ENCODE measurements at regions not wholly inside any gene's neighbourhood (a gene's known extent, or its start where the extent isn't known, plus 50 kb on each side); places are given as distances from the start of the nearest gene placed in this dataset.

DNA sequence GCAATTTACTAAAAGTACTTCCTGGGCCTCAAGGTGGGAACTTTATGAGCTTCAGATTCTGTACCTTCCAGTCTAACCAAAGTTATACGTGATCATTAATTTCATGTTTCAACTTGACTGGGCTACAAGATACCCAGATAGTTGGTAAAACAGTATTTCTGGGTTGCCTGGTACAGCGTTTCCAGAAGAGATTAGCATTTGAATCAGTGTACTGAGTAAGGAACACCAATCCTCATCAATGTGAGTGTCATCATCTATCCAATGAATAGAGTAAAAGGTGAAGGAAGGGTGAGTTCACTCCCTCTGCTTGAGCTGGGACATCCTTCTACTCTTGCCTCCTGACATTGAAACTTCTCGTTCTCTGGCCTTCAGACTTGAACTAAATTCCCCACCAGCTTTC is 274.5 kb upstream of the ID2 start:
- no peak for DNase-seq

GRCh38 chr2:8408560-8409460 is 273.0 kb upstream of the ID2 start:
- peak; percentile 59 for DNase-seq

DNA sequence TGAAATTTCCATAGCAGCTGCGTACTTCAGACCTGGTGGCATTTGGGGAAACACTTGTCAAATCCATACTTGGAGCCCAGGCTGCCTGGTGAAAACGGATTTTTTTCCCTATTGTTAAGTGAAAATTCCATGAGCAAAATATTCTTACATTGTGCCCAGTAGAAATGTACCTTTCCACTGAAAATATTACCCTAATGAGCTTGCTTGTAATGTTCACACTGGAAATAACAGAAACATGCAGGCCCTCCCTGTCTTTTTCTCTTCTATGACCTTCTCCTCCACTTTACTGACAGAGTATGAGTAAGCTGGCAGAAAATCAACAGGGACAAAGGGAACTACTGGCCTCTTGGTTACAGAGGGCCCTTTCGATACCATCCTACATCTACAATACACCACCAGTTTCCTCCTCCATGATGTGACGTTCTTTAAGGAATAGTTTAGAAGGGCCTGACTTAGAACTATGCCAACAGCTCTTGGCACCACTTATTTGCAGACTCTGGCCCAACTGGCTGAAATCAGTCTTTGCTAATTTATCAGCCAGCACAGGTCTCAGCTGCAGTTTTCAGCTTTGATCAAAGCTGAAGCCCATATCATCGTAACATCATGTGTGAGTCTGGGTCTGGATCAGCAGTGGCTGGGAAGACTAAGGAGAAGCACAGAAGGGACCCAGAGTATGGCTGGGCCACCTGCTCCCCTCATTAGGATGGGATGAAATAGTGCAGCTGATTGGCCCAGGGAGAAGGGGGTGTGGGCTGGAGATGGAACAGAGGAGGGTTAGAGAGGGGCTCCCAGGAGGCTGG is 272.2 kb upstream of the ID2 start:
- peak; percentile 22 for DNase-seq

GRCh38 chr2:8412082-8412481 is 269.8 kb upstream of the ID2 start:
- peak; percentile 93 for DNase-seq

- no peak for DNase-seq
These were observed 269.3 kb upstream of the ID2 start for GRCh38 chr2:8412586-8412985.

GRCh38 chr2:8413589-8414135 is 268.2 kb upstream of the ID2 start:
- DNase-seq, result peak; percentile 13

DNA sequence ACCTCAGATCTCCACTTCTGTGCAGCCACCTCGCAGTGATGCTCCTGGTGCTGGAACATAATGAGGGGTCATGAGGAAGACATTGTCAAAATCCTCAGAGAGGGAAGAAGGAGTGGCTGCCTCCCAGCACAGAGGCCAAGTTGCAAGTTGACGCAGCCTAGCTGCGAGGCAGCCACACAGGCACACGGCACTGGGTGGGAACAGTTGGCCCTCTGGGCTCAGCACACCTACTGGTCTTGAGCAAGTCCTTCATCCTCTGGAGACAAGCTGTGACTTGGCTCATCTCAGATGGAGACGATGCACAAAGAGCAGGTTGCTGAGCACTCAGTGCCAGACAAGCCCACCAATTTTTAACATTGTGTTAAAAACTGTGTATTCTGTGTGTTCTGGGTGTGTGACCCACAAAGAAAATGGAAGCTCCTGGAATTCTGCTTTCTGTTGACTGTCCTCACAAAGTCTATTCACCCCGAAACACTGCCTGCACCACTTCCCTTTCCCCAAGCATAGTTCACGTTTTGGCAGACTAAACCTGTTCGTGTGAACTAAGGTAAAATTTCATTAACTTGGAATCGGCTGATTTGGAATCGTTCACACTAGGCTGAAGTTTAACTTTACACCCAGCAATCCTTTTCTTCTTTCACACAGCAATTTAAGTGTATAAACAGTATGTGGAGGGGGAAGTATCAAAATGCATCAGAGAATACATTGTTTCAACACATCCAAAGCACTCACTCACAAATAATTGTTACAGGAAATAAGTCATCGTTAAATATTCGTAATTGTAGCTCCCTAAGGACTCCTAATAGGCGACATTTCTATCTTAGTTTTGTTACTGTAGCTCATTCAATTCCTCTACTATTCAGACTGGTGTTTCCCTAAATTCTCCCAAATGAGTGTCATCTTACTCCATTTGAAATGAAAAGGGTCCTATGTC is 266.6 kb upstream of the ID2 start:
- no peak for DNase-seq

DNA sequence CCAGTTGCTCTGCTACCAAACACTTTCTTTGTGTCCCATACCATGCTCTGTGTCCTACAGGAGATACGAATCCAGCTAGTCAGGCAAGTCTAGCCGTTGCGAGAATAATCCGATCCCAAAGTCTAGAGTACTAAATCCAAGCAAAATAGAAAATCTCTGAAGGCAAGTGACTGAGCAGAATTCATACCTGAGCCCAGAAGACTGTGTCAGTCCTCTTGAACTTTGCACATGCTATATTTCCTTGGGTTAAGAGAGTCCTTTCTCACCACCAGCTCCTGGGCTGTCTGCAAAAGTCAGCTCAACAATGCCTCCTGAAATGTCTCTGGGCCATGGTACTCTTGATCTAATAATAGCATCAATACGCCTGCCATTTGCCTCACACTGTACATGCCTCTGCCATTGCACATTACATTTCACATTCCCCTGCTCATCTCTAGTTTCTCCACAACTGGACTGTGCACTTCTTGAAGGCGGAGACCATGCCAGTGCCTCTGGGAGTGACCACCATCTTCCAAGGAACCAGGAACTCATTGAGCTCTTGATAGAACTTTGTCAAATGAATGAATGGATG is 265.8 kb upstream of the ID2 start:
- DNase-seq, result no peak

DNA sequence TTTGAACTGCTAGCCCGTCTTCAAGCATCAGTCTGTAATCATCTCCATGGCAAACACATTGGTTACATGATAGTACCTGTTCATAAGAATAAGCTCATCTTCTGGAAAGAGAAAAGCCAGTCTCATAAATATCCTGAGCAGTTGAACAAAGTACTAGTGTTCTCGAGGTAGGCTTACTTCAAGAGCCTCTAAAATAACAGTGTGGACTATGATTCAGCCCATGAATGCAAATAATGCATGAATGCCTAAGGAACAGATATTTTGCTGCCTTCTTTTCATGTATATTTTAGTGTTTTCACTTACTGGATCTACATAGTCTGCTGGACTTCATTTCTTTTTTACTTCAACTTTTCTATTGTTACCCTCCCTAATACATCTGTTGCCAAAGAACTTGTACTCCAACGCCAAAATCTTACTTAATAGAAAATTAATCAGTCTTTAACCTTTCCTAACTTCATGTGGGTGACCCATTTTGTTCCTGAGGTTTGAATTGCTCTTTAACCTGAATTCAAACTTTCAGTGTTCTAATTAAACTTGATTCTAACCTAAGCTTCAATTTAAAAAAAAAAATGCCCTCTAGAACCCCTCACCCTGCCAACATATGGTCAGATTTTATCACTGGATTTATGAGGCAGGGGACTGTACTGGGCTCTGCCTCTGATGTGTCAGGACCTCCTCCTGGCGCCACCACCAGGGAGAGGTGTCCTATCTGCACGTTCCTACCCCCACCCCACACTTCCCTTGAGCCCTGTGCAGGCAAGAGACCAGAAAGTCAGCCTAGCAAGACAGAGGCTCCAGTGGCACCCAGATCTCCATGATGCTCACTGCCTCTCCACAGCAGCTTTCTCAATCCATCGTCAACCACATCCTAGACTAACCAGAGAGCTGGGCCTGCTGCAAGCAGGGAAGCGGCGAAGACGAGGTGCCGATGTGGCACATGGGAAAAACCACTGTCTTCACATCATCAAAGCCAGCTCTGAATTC is 264.7 kb upstream of the ID2 start:
- DNase-seq, result peak; percentile 18

GRCh38 chr2:8418721-8419120 is 263.1 kb upstream of the ID2 start:
- no peak for DNase-seq

GRCh38 chr2:8421658-8422449 is 260.0 kb upstream of the ID2 start:
- DNase-seq, result no peak

DNA sequence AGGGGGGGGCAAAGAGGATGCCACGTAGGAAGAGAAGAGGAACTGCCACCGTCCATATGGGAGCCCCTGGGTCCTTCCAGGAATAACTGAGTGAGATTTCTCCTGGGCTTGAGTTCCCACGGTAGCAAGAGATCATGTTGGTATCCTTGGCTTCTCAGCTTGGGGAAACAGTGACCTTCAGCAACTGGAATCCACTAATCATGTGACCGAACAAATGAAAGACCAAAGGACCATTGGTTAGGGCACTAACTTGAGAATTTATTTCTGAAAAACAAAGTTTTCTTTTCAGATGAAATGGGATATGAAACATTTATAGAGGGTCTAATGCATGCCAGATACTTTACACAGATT is 259.4 kb upstream of the ID2 start:
- no peak for DNase-seq

- peak; percentile 12 for DNase-seq
These were observed 256.6 kb upstream of the ID2 start for GRCh38 chr2:8424997-8425900.

- no peak for DNase-seq
These were observed 255.3 kb upstream of the ID2 start for GRCh38 chr2:8426550-8426949.

- no peak for DNase-seq
These were observed 254.6 kb upstream of the ID2 start for GRCh38 chr2:8427211-8427610.

DNA sequence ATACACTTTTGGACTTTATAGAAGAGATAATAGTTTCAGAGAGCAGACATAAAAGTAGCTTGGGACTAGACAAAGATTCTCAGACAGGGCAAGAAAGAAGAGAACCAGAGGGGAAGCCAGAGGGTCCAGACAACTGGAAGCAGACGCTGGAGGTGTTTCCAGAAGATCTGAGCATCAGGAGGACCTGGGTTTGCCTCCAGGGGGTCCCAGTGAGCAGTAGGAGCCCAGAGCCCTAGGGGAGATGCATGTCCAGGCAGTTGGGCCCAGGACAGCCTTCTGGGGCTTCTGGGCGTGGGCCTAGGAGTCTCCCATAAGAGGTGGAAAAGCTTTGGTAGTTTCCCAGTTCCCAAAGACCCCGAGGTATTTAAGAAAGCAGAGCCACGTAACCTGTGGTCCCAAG is 251.2 kb upstream of the ID2 start:
- DNase-seq, result no peak

- DNase-seq, result no peak
These were observed 250.3 kb upstream of the ID2 start for GRCh38 chr2:8431446-8432125.

DNA sequence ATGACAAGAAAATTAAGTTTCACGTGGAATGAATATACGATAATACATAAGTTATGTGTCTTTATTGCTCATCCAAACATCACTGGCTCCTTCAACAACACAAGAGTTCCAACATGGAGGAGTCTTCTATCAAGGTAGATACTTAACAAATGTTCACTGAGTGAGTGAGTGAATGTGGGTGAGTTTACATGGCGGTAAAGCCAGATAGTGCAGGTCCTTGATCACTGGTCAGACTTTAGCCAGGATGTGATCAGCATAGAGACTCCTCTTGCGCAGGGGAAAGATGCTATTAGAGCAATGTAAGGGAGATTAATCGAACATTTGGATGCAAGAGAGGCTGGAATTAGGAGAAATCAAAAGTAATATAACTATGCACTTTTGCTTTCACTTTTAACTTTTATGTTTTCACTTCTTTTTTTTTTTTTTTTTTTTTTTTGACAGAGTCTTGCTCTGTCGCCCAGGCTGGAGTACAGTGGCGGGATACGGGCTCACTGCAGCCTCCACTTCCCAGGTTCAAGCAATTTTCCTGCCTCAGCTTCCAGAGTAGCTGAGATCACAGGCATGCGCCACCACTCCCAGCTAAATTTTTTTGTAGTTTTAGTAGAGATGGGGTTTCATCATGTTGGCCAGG is 249.0 kb upstream of the ID2 start:
- DNase-seq, result no peak

All from DMS53 (cell line).